Cardiac fibroblast (primary cell): ENCODE measurements at regions not wholly inside any gene's neighbourhood (a gene's known extent, or its start where the extent isn't known, plus 50 kb on each side); places are given as distances from the start of the nearest gene placed in this dataset.

Experiments used
- DNase-seq, 2 donors: peaks; one replicate each; pipeline versions ENCODE4 v3.0.0 to v3.0.0-alpha.2; 2010; ENCODE audit warnings: low read depth in 2 of 2
- H3K4me3 ChIP-seq, 2 donors: replicated peaks in 1 of 2; 1 replicate in 1 of 2; 2 replicates in 1 of 2; pipeline ENCODE4 v1.5.1; 2011; ENCODE audit warnings: low read depth in 2 of 2, low read length in 2 of 2, mild to moderate bottlenecking in 2 of 2, moderate library complexity in 1 of 2
- TF ChIP-seq, protein P1 (sequence below): IDR thresholded peaks from one replicate; pipeline ENCODE4 v1.5.1; 2011; ENCODE audit warnings: low read depth, mild to moderate bottlenecking, low read length, inconsistent platforms

DNA sequence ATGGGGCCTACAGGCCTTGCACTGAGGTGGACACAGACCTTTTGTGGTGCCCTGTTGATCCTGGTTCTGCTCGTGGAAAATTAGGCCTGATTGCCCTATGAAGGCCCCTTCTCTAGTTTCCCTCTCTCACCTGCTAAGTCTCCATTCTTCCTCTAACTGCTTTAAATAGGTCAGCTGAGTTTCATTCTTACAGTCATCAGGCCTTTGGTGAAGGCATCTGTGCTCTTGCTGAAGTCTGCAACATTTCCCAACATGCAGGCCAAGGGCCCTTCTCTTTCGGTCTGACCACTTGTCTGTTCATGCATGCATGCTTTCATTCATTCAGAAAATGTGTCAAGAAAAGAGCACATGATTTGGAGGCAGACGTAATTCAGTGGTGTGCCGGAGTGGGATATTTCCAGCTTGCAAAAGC lies 244.0 kb downstream of the BUB3 start:
- DNase-seq: no peak
- TF ChIP-seq, protein P1, sequence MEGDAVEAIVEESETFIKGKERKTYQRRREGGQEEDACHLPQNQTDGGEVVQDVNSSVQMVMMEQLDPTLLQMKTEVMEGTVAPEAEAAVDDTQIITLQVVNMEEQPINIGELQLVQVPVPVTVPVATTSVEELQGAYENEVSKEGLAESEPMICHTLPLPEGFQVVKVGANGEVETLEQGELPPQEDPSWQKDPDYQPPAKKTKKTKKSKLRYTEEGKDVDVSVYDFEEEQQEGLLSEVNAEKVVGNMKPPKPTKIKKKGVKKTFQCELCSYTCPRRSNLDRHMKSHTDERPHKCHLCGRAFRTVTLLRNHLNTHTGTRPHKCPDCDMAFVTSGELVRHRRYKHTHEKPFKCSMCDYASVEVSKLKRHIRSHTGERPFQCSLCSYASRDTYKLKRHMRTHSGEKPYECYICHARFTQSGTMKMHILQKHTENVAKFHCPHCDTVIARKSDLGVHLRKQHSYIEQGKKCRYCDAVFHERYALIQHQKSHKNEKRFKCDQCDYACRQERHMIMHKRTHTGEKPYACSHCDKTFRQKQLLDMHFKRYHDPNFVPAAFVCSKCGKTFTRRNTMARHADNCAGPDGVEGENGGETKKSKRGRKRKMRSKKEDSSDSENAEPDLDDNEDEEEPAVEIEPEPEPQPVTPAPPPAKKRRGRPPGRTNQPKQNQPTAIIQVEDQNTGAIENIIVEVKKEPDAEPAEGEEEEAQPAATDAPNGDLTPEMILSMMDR: no peak
- H3K4me3 ChIP-seq: no peak overlapping the region

DNA sequence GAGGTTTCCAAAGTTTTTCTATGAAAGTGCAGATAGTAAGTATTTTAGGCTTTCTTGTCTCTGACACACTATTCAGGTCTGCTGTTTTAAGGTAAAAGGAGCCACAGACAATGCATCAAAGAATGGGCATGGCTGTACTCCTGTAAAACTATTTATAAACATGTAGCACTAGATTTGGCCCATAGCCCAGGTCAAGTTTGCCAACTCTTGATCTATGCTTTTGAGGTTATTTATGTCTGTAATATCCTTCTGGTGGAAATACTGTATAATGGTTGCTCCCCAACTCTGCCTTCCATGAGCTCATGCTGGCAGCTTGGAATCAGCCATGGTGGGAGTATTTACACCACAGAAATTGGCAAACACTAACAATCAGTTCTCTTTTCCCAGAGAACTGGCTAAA lies 244.6 kb downstream of the BUB3 start:
- TF ChIP-seq, protein P1: no peak
- H3K4me3 ChIP-seq: no peak overlapping the region
- DNase-seq: no peak

DNA sequence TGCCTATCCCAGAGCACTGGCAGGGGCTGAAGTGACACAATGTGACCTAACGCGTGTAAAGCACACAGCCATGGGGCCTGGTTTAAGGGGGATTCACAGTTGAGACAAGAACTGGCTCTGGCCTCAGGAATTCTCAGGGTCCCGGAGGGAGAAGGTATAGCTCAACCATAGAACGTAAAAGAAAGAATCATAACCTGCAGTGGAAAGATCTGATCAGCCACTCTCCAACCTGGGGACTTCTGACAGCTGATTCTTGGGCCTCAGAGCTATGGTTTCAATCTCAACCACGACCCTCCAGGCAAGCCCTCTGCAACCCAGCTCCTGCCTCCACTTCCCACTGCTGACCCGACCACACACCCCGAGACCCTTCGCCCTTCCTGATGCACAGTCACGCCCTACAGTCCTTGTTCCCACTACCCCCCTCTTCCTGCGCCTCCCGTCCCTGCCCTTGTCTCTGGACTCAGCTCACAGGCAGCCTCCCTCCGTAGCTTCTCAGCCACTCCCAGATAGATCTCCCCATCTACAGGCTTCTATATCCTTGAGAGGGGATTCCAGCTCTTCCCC lies 245.2 kb downstream of the BUB3 start:
- no peak overlapping the region for H3K4me3 ChIP-seq
- DNase-seq: no peak
- TF ChIP-seq, protein P1: no peak

DNA sequence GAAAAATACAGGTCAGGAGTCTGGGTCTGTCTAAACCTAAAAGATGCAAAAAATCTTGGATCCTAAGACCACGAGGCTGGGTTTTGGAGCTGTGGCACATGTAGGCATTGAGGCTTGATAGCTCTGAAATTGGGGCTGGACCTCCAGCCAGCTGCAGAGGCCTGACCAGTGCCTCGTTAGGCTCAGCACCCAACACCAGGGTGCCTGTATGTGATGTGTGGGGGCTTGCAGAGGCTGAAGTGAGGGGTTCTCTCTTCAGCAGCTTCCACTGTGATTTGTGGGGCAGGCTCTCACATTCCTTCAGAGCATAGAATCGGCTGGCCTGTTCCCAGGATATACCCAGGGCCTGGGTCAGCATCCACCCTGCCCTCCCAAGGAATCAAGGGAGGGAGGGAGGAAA lies 247.8 kb downstream of the BUB3 start:
- TF ChIP-seq, protein P1: no peak
- DNase-seq: no peak
- no peak overlapping the region for H3K4me3 ChIP-seq

DNA sequence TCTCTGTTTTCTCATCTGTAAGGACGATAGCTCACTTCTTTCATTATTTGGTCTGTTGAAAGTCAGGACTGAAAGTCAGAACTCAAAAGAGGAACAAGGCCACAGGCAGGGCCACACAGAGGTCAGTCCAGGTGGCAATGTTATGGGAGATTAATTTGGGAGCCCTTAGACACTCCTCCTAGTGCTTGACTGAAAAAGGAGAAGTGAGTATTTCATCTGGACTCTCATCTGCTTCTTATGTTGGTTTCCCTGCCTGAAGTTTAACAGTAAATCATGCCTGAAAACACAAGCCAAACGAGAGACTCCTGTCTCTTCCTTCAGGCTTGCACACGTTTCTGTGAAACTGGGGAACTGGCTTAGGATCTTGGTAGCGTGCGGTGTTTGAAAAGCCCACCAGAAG lies 248.5 kb downstream of the BUB3 start:
- TF ChIP-seq, protein P1: no peak
- no peak overlapping the region for H3K4me3 ChIP-seq
- no peak for DNase-seq

DNA sequence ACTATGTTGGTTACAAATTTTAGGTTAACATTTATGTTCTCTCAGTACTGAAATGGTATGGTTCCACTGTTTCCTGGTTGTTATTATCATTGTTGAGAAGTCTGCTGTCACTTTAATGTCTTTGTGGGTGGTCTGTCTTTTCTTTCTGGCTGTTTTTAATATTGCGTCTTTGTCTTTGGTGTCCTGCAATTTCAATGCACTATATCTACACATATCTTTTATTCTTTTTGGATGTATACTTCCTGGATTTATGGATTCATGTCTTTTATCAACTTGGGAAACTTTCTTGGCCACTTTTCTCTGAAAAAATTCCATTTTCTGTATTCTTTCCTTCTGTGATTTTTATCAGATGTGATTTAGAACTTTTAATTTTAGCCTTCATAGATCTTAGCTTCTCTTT lies 250.2 kb downstream of the BUB3 start:
- TF ChIP-seq, protein P1: no peak
- no peak for DNase-seq
- H3K4me3 ChIP-seq: no peak overlapping the region

DNA sequence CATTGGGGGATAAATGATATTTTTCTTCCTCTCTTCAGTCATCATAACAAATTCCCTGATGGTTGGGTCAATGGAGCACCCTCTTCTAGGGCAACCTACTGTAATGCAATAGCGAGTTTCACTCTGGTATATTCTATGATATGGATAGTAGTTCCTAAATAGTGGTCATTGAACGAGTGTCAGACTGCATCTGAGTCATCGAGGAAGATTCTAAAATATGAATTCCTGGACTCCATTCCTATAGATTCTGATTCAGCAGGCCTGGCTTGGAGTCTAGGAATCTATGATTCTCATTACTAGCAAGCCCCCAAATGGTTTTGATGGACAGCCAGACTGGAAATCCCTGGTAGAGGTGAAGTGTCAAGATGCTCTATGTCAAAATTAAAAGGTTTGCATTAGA lies 254.5 kb downstream of the BUB3 start:
- no peak for DNase-seq
- no peak overlapping the region for H3K4me3 ChIP-seq
- TF ChIP-seq, protein P1: no peak
